ENCODE measurements at regions not wholly inside any gene's neighbourhood (a gene's known extent, or its start where the extent isn't known, plus 50 kb on each side); places are given as distances from the start of the nearest gene placed in this dataset.

DNA sequence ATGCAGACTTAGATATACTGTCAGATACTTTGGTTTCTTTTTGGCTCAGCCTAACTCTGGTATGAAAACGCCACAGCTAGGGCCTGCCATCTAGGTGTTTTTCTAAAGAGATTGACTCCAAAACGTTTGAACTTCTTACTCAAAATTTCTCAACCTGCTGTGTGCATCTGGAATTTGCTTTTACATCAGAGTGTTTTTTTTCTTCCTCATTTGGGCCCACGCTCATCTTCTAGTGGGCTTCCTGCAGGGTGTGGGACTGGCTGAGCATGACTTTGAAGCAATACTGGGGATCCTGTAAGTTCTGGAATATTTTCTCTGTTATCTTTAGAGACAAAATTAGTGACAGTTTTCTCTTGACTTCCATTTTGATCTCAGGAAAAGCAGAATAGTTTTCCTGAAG is 117.8 kb downstream of the NR1D2 start:
- H3K27me3 ChIP-seq (replicated peaks in 1 of 2; ENCODE audit: control insufficient read depth in 2 of 2, extremely low read depth in 1 of 2, insufficient read depth in 2 of 2, low read length in 1 of 2): no peaks in the 10 kb centered on the region
- no peaks in the 10 kb centered on the region for H3K36me3 ChIP-seq (ENCODE audit: control insufficient read depth in 2 of 2, extremely low read depth in 1 of 2, insufficient read depth in 1 of 2, low read length in 1 of 2)
- WGBS (ENCODE audit: insufficient coverage): no CpG with 5 or more reads among the region's 3 CpGs
- Mint-ChIP-seq H3K4me3 (no peak overlapping the region), H3K27me3 (peaks cover 0 to 11% of the 10 kb centered on the region in 2 donors), H3K27ac (no peak overlapping the region), H3K4me1 (no peaks in the 10 kb centered on the region), H3K9me3 (peaks cover 0 to 4% (median 0%) of the 10 kb centered on the region in 3 donors), H3K36me3 (no peaks in the 10 kb centered on the region)
- no peak overlapping the region for H3K27ac ChIP-seq (ENCODE audit: low read length)
- POLR2A ChIA-PET: no interaction called here
- DNase-seq (no peak), ATAC-seq (replicated peaks in 1 of 4) (no peak)
- no peaks in the 10 kb centered on the region for H3K4me1 ChIP-seq (ENCODE audit: control insufficient read depth in 1 of 2, extremely low read depth in 1 of 2, insufficient read depth in 2 of 2, low read length in 2 of 2)
- no peak overlapping the region for H3K4me3 ChIP-seq (ENCODE audit: control insufficient read depth in 1 of 2, extremely low read depth in 1 of 2, low read length in 1 of 2)
- no peaks in the 10 kb centered on the region for H3K9me3 ChIP-seq
- CTCF ChIA-PET: no interaction called here

All from T-cell (primary cell).